GM23338 (cell line): ENCODE measurements at regions not wholly inside any gene's neighbourhood (a gene's known extent, or its start where the extent isn't known, plus 50 kb on each side); places are given as distances from the start of the nearest gene placed in this dataset.

Source experiments
- ATAC-seq: fragments of 200-7000 bp; cut with Tn5 transposase; 3 replicates; pipeline ENCODE4 v1.9.1; 2020
- DNase-seq: peaks from one replicate; pipeline ENCODE4 v3.0.0-alpha.2; 2015; ENCODE audit warnings: low spot score
- H2AFZ ChIP-seq: fragments of 200-600 bp; sonication (generic); 2 replicates; pipeline ENCODE4 v1.8.0; 2016; ENCODE audit warnings: antibody characterized with exemption, mild to moderate bottlenecking, moderate library complexity
- H3F3A ChIP-seq: fragments of 200-600 bp; sonication (generic); replicated peaks from 2 replicates; pipeline ENCODE4 v1.8.0; 2017; ENCODE audit warnings: antibody characterized with exemption, mixed run types, low read depth
- H3K27ac ChIP-seq: fragments of 200-600 bp; sonication (generic); 2 replicates; pipeline ENCODE4 v1.6.1; 2016; ENCODE audit warnings: low read depth
- H3K27me3 ChIP-seq: fragments of 200-600 bp; sonication (generic); 2 replicates; pipeline ENCODE4 v1.8.0; 2016; ENCODE audit warnings: mild to moderate bottlenecking, mixed run types, moderate library complexity; ENCODE audit not compliant: insufficient read depth
- H3K36me3 ChIP-seq: fragments of 200-600 bp; sonication (generic); 2 replicates; pipeline ENCODE4 v1.8.0; 2016; ENCODE audit warnings: mild to moderate bottlenecking; ENCODE audit not compliant: insufficient read depth
- H3K4me1 ChIP-seq: fragments of 200-600 bp; sonication (generic); 2 replicates; pipeline ENCODE4 v1.8.0; 2016; ENCODE audit warnings: mild to moderate bottlenecking, moderate library complexity; ENCODE audit not compliant: insufficient read depth
- H3K4me2 ChIP-seq: fragments of 200-600 bp; sonication (generic); 2 replicates; pipeline ENCODE4 v1.7.1; 2017; ENCODE audit warnings: mixed run types
- H3K4me3 ChIP-seq: fragments of 200-600 bp; sonication (generic); 2 replicates; pipeline ENCODE4 v1.6.1; 2016; ENCODE audit warnings: mixed run types
- H3K79me2 ChIP-seq: fragments of 200-600 bp; sonication (generic); replicated peaks from 2 replicates; pipeline ENCODE4 v1.8.0; 2017; ENCODE audit warnings: mild to moderate bottlenecking; ENCODE audit not compliant: insufficient read depth
- H3K9me2 ChIP-seq: fragments of 200-600 bp; sonication (generic); 2 replicates; pipeline ENCODE4 v1.8.0; 2017; ENCODE audit not compliant: insufficient read depth
- H4K20me1 ChIP-seq: fragments of 200-600 bp; sonication (generic); replicated peaks from 2 replicates; pipeline ENCODE4 v1.8.0; 2017; ENCODE audit warnings: mild to moderate bottlenecking; ENCODE audit not compliant: insufficient read depth
- H3K27ac Mint-ChIP-seq: 2 replicates; pipeline ENCODE4 v1.8.0; 2020; ENCODE audit warnings: inconsistent platforms, mild to moderate bottlenecking, moderate library complexity, mixed read lengths
- H3K27me3 Mint-ChIP-seq: 3 replicates; pipeline ENCODE4 v1.8.0; 2022; ENCODE audit warnings: low read depth, mild to moderate bottlenecking, moderate library complexity, mixed read lengths, inconsistent platforms; ENCODE audit not compliant: insufficient read depth, poor library complexity
- H3K36me3 Mint-ChIP-seq: 3 replicates; pipeline ENCODE4 v1.8.0; 2021; ENCODE audit warnings: low read depth, mild to moderate bottlenecking, inconsistent platforms, moderate library complexity, mixed read lengths
- H3K4me1 Mint-ChIP-seq: 3 replicates; pipeline ENCODE4 v1.8.0; 2020; ENCODE audit warnings: mild to moderate bottlenecking, inconsistent platforms, mixed read lengths
- H3K4me3 Mint-ChIP-seq: 3 replicates; pipeline ENCODE4 v1.8.0; 2021; ENCODE audit warnings: moderate library complexity, mild to moderate bottlenecking, inconsistent platforms, mixed read lengths
- H3K9me3 Mint-ChIP-seq: 3 replicates; pipeline ENCODE4 v1.8.0; 2020; ENCODE audit warnings: moderate library complexity, mild to moderate bottlenecking, inconsistent platforms, mixed read lengths
- CREB1 ChIP-seq: fragments of 250-450 bp; sonication (Bioruptor Pico); IDR thresholded peaks from 2 replicates; pipeline ENCODE4 v1.5.0; 2020; ENCODE audit warnings: low read depth, mild to moderate bottlenecking, moderate library complexity
- EZH2 ChIP-seq: fragments of 200-600 bp; sonication (generic); IDR thresholded peaks from one replicate; pipeline ENCODE4 v1.8.0; 2017; ENCODE audit warnings: antibody characterized with exemption, mild to moderate bottlenecking, low read depth; ENCODE audit not compliant: unreplicated experiment
- EZH2phosphoT487 ChIP-seq: fragments of 200-600 bp; sonication (generic); IDR thresholded peaks from one replicate; pipeline ENCODE4 v1.8.1; 2018; ENCODE audit warnings: antibody characterized with exemption; ENCODE audit not compliant: unreplicated experiment
- NANOG ChIP-seq: IDR thresholded peaks from 2 replicates; pipeline ENCODE4 v1.6.1; 2016; ENCODE audit warnings: antibody characterized with exemption, borderline replicate concordance
- POLR2AphosphoS5 ChIP-seq: IDR thresholded peaks from 2 replicates; pipeline ENCODE4 v1.6.1; 2016; ENCODE audit warnings: antibody characterized with exemption, low read depth
- STAT1 ChIP-seq: IDR thresholded peaks from one replicate; pipeline ENCODE4 v1.6.1; 2016; ENCODE audit warnings: antibody characterized with exemption; ENCODE audit not compliant: unreplicated experiment
- ZNF331 ChIP-seq: fragments of 250-450 bp; sonication (Bioruptor Pico); IDR thresholded peaks from 2 replicates; pipeline ENCODE4 v1.5.0; 2020; ENCODE audit warnings: low read depth, mild to moderate bottlenecking, moderate library complexity
- TF ChIP-seq, protein P1 (sequence below): fragments of 250-450 bp; sonication (Bioruptor Pico); IDR thresholded peaks from 2 replicates; pipeline ENCODE4 v1.5.0; 2020; ENCODE audit warnings: mild to moderate bottlenecking, moderate library complexity
- TF ChIP-seq, protein P2 (sequence below), 2 experiments: fragments of 200-600 bp in 1 of 2; sonication (generic) in 1 of 2; conservative IDR thresholded peaks; 2 replicates each; pipeline versions ENCODE4 v1.5.1 to v1.6.1; 2016 to 2017; ENCODE audit warnings: antibody characterized with exemption in 2 of 2, low read depth in 2 of 2, mild to moderate bottlenecking in 2 of 2, moderate library complexity in 1 of 2
- TF ChIP-seq, protein P3 (sequence below): IDR thresholded peaks from 2 replicates; pipeline ENCODE4 v1.6.1; 2016; ENCODE audit warnings: antibody characterized with exemption

DNA sequence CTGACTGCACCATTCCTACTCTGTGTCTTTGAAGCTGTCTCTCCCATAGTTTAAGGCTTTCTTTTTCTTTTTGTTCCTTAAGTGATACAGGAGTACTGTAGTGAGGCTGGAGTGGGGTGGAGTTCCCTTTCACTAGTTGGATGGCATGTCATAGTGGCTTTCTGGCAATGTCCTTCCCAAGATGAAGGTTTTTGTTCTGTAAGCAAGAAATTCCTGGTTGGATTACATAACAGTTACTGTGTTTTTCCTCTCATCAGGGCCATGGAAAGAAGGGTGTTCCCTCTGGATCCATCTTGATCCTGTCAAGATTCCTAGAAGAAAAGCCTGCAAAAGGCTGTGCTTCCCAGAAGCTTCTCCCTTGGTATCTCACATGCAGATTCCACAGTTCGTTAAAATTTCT, 84.2 kb downstream of the ACKR3 start:
- H3K79me2 ChIP-seq, result no peaks in the 10 kb centered on the region
- Mint-ChIP-seq H3K27ac (no peak overlapping the region), H3K36me3 (no peaks in the 10 kb centered on the region), H3K27me3 (no peaks in the 10 kb centered on the region), H3K9me3 (no peaks in the 10 kb centered on the region), H3K4me3 (no peak overlapping the region), H3K4me1 (peaks cover 4% of the 10 kb centered on the region; the same call in 2 of the 3 replicates)
- ATAC-seq (no peak), DNase-seq (no peak)
- no peak overlapping the region for H2AFZ ChIP-seq
- no peaks in the 10 kb centered on the region for H3F3A ChIP-seq
- no peaks in the 10 kb centered on the region for H3K36me3 ChIP-seq
- H3K27ac ChIP-seq, result no peak overlapping the region
- no peak for TF ChIP-seq EZH2
- H3K9me2 ChIP-seq, result no peaks in the 10 kb centered on the region
- no peaks in the 10 kb centered on the region for H4K20me1 ChIP-seq
- H3K4me2 ChIP-seq, result no peak overlapping the region
- no peaks in the 10 kb centered on the region for H3K4me1 ChIP-seq
- H3K4me3 ChIP-seq, result no peak overlapping the region
- no peaks in the 10 kb centered on the region for H3K27me3 ChIP-seq

DNA sequence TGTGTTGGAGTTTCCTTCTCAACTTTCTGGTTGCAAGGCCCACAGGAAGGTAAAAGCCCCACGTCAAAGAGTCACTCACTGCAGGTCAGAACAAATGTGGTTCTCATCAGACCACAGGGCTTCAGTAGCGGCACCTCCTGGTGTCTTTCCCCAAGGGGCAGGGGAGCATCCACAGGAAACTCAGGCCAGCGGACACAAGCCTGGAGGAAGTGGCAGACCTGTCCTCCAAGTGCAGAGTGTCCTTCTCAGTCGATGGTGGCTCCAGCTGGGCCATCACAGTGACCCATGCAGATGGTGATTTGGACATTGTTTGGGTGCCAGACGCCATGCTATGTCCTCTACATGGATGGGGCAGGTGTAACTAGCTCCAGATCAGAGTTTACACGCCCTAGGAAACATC, 84.9 kb downstream of the ACKR3 start:
- H3K27ac Mint-ChIP-seq, result no peak overlapping the region
- Histone ChIP-seq H3K4me3 (no peak overlapping the region), H3F3A (no peaks in the 10 kb centered on the region), H3K79me2 (no peaks in the 10 kb centered on the region), H4K20me1 (no peaks in the 10 kb centered on the region), H3K9me2 (no peaks in the 10 kb centered on the region), H3K27me3 (no peaks in the 10 kb centered on the region), H3K4me1 (no peaks in the 10 kb centered on the region), H3K27ac (no peak overlapping the region), H3K4me2 (no peak overlapping the region), H2AFZ (no peak overlapping the region), H3K36me3 (no peaks in the 10 kb centered on the region)
- ATAC-seq (no peak), DNase-seq (no peak)
- no peaks in the 10 kb centered on the region for H3K36me3 Mint-ChIP-seq
- H3K4me3 Mint-ChIP-seq, result no peak overlapping the region
- H3K4me1 Mint-ChIP-seq, result peaks cover 9% of the 10 kb centered on the region
- no peaks in the 10 kb centered on the region for H3K27me3 Mint-ChIP-seq
- no peaks in the 10 kb centered on the region for H3K9me3 Mint-ChIP-seq
- TF ChIP-seq POLR2AphosphoS5 (no peak), EZH2 (no peak), EZH2phosphoT487 (no peak), STAT1 (no peak), NANOG (no peak), CREB1 (CRISPR knock-in tag) (no peak), ZNF331 (CRISPR knock-in tag) (no peak)
- TF ChIP-seq, protein P1, sequence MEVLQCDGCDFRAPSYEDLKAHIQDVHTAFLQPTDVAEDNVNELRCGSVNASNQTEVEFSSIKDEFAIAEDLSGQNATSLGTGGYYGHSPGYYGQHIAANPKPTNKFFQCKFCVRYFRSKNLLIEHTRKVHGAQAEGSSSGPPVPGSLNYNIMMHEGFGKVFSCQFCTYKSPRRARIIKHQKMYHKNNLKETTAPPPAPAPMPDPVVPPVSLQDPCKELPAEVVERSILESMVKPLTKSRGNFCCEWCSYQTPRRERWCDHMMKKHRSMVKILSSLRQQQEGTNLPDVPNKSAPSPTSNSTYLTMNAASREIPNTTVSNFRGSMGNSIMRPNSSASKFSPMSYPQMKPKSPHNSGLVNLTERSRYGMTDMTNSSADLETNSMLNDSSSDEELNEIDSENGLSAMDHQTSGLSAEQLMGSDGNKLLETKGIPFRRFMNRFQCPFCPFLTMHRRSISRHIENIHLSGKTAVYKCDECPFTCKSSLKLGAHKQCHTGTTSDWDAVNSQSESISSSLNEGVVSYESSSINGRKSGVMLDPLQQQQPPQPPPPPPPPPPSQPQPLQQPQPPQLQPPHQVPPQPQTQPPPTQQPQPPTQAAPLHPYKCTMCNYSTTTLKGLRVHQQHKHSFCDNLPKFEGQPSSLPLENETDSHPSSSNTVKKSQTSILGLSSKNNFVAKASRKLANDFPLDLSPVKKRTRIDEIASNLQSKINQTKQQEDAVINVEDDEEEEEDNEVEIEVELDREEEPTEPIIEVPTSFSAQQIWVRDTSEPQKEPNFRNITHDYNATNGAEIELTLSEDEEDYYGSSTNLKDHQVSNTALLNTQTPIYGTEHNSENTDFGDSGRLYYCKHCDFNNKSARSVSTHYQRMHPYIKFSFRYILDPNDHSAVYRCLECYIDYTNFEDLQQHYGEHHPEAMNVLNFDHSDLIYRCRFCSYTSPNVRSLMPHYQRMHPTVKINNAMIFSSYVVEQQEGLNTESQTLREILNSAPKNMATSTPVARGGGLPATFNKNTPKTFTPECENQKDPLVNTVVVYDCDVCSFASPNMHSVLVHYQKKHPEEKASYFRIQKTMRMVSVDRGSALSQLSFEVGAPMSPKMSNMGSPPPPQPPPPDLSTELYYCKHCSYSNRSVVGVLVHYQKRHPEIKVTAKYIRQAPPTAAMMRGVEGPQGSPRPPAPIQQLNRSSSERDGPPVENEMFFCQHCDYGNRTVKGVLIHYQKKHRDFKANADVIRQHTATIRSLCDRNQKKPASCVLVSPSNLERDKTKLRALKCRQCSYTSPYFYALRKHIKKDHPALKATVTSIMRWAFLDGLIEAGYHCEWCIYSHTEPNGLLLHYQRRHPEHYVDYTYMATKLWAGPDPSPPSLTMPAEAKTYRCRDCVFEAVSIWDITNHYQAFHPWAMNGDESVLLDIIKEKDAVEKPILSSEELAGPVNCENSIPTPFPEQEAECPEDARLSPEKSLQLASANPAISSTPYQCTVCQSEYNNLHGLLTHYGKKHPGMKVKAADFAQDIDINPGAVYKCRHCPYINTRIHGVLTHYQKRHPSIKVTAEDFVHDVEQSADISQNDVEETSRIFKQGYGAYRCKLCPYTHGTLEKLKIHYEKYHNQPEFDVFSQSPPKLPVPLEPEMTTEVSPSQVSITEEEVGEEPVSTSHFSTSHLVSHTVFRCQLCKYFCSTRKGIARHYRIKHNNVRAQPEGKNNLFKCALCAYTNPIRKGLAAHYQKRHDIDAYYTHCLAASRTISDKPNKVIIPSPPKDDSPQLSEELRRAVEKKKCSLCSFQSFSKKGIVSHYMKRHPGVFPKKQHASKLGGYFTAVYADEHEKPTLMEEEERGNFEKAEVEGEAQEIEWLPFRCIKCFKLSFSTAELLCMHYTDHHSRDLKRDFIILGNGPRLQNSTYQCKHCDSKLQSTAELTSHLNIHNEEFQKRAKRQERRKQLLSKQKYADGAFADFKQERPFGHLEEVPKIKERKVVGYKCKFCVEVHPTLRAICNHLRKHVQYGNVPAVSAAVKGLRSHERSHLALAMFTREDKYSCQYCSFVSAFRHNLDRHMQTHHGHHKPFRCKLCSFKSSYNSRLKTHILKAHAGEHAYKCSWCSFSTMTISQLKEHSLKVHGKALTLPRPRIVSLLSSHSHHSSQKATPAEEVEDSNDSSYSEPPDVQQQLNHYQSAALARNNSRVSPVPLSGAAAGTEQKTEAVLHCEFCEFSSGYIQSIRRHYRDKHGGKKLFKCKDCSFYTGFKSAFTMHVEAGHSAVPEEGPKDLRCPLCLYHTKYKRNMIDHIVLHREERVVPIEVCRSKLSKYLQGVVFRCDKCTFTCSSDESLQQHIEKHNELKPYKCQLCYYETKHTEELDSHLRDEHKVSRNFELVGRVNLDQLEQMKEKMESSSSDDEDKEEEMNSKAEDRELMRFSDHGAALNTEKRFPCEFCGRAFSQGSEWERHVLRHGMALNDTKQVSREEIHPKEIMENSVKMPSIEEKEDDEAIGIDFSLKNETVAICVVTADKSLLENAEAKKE (CRISPR knock-in tag), result no peak
- TF ChIP-seq, protein P2, sequence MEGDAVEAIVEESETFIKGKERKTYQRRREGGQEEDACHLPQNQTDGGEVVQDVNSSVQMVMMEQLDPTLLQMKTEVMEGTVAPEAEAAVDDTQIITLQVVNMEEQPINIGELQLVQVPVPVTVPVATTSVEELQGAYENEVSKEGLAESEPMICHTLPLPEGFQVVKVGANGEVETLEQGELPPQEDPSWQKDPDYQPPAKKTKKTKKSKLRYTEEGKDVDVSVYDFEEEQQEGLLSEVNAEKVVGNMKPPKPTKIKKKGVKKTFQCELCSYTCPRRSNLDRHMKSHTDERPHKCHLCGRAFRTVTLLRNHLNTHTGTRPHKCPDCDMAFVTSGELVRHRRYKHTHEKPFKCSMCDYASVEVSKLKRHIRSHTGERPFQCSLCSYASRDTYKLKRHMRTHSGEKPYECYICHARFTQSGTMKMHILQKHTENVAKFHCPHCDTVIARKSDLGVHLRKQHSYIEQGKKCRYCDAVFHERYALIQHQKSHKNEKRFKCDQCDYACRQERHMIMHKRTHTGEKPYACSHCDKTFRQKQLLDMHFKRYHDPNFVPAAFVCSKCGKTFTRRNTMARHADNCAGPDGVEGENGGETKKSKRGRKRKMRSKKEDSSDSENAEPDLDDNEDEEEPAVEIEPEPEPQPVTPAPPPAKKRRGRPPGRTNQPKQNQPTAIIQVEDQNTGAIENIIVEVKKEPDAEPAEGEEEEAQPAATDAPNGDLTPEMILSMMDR (conservative IDR thresholded peaks at IDR 0.05; ENCODE audit: low read depth in 2 of 2), result no peak
- TF ChIP-seq, protein P3, sequence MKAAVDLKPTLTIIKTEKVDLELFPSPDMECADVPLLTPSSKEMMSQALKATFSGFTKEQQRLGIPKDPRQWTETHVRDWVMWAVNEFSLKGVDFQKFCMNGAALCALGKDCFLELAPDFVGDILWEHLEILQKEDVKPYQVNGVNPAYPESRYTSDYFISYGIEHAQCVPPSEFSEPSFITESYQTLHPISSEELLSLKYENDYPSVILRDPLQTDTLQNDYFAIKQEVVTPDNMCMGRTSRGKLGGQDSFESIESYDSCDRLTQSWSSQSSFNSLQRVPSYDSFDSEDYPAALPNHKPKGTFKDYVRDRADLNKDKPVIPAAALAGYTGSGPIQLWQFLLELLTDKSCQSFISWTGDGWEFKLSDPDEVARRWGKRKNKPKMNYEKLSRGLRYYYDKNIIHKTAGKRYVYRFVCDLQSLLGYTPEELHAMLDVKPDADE, result no peak
